GM12878 (cell line): ENCODE measurements at regions not wholly inside any gene's neighbourhood (a gene's known extent, or its start where the extent isn't known, plus 50 kb on each side); places are given as distances from the start of the nearest gene placed in this dataset.
"Not testable (repeated sequence)": the region's sequence is repeated elsewhere in the genome, so short reads cannot be mapped to it uniquely, and the experiment has no call there.

Source experiments
- CTCF ChIP-seq, 3 experiments: IDR thresholded peaks in 2 of 3; conservative IDR thresholded peaks in 1 of 3; 2 replicates each; pipeline ENCODE4 v1.5.1; 2011; ENCODE audit warnings: low read depth in 3 of 3, low read length in 3 of 3, mild to moderate bottlenecking in 3 of 3, control low read depth in 2 of 3, moderate library complexity in 2 of 3, inconsistent platforms in 1 of 3, mixed read lengths in 1 of 3; ENCODE audit not compliant: control insufficient read depth in 2 of 3, insufficient read depth in 1 of 3; ENCODE audit errors: extremely low read depth in 1 of 3
- EGR1 ChIP-seq, 2 experiments: IDR thresholded peaks; 1 replicate in 1 of 2; 2 replicates in 1 of 2; pipeline ENCODE4 v1.6.1; 2011 to 2012; ENCODE audit warnings: low read depth in 2 of 2, low read length in 2 of 2, borderline replicate concordance in 1 of 2, mild to moderate bottlenecking in 1 of 2, moderate library complexity in 1 of 2
- EP300 ChIP-seq, 2 experiments: fragments of 150-350 bp in 1 of 2; IDR thresholded peaks; 2 replicates each; pipeline ENCODE4 v1.6.1; 2011 to 2012; ENCODE audit warnings: low read depth in 2 of 2, low read length in 2 of 2, borderline replicate concordance in 1 of 2, improper control_type of control experiment in 1 of 2, inconsistent platforms in 1 of 2; ENCODE audit not compliant: control insufficient read depth in 1 of 2
- ESRRA ChIP-seq: IDR thresholded peaks from 2 replicates; pipeline ENCODE4 v1.6.1; 2012; ENCODE audit warnings: mild to moderate bottlenecking, low read length, improper control_type of control experiment
- ETV6 ChIP-seq, 2 experiments: fragments of 450-650 bp in 1 of 2; IDR thresholded peaks in 1 of 2; conservative IDR thresholded peaks in 1 of 2; 2 replicates each; pipeline ENCODE4 v1.6.1; 2014; ENCODE audit warnings: antibody characterized with exemption in 1 of 2, borderline replicate concordance in 1 of 2, low read depth in 1 of 2, mild to moderate bottlenecking in 1 of 2, moderate library complexity in 1 of 2
- HDAC6 ChIP-seq: fragments of 200-600 bp; sonication (generic); IDR thresholded peaks from one replicate; pipeline ENCODE4 v1.8.0; 2017; ENCODE audit warnings: antibody characterized with exemption; ENCODE audit not compliant: unreplicated experiment
- JUND ChIP-seq: IDR thresholded peaks from 2 replicates; pipeline ENCODE4 v1.6.1; 2012; ENCODE audit warnings: low read depth, mild to moderate bottlenecking, low read length, improper control_type of control experiment, moderate library complexity
- RELB ChIP-seq: fragments of 450-650 bp; IDR thresholded peaks from 2 replicates; pipeline ENCODE4 v1.6.1; 2017; ENCODE audit warnings: low read depth, mild to moderate bottlenecking, moderate library complexity
- STAT3 ChIP-seq: IDR thresholded peaks from 2 replicates; pipeline ENCODE4 v1.6.1; 2011; ENCODE audit warnings: low read depth, low read length, improper control_type of control experiment
- ZNF217 ChIP-seq: fragments of 450-650 bp; IDR thresholded peaks from 2 replicates; pipeline ENCODE4 v1.6.1; 2017; ENCODE audit warnings: antibody characterized with exemption, mild to moderate bottlenecking

GRCh38 chr3:197618408-197618807 lies 62.6 kb upstream of the BDH1 start:
- TF ChIP-seq HDAC6; EGR1 (IDR thresholded peaks at IDR 0.05; ENCODE audit: borderline replicate concordance in 1 of 2, low read depth in 2 of 2, low read length in 2 of 2); ZNF217; ETV6 (conservative IDR thresholded peaks at IDR 0.05 in 1 of 2, IDR thresholded peaks at IDR 0.05 in 1 of 2; ENCODE audit: borderline replicate concordance in 1 of 2, low read depth in 1 of 2); RELB; EP300 (IDR thresholded peaks at IDR 0.05; ENCODE audit: borderline replicate concordance in 1 of 2, control insufficient read depth in 1 of 2, low read depth in 2 of 2, low read length in 2 of 2); CTCF (IDR thresholded peaks at IDR 0.05 in 2 of 3, conservative IDR thresholded peaks at IDR 0.05 in 1 of 3; ENCODE audit: control insufficient read depth in 2 of 3, extremely low read depth in 1 of 3, insufficient read depth in 1 of 3, low read depth in 3 of 3, low read length in 3 of 3); JUND; ESRRA; STAT3: not testable (repeated sequence)
